Progenitor cell of endocrine pancreas (in vitro differentiated cells): ENCODE measurements at regions not wholly inside any gene's neighbourhood (a gene's known extent, or its start where the extent isn't known, plus 50 kb on each side); places are given as distances from the start of the nearest gene placed in this dataset.

Experiments used
- DNase-seq: peaks from one replicate; pipeline ENCODE4 v3.0.0; 2021; ENCODE audit warnings: low spot score; ENCODE audit not compliant: unreplicated experiment
- H3K27ac Mint-ChIP-seq: 2 replicates; pipeline ENCODE4 v1.8.0; 2021; ENCODE audit warnings: mild to moderate bottlenecking, moderate library complexity, mixed read lengths
- H3K27me3 Mint-ChIP-seq: 2 replicates; pipeline ENCODE4 v1.8.0; 2021; ENCODE audit warnings: mixed read lengths
- H3K36me3 Mint-ChIP-seq: 2 replicates; pipeline ENCODE4 v1.8.0; 2022; ENCODE audit warnings: mixed read lengths; ENCODE audit not compliant: insufficient read depth
- H3K4me1 Mint-ChIP-seq: 2 replicates; pipeline ENCODE4 v1.8.0; 2021; ENCODE audit warnings: low read depth, mixed read lengths
- H3K4me3 Mint-ChIP-seq: 2 replicates; pipeline ENCODE4 v1.8.0; 2021; ENCODE audit warnings: low read depth, mild to moderate bottlenecking, moderate library complexity, mixed read lengths
- H3K9me3 Mint-ChIP-seq: 2 replicates; pipeline ENCODE4 v1.8.0; 2021; ENCODE audit warnings: low read depth, mixed read lengths
- CTCF ChIP-seq: fragments of 200-600 bp; sonication (generic); IDR thresholded peaks from one replicate; pipeline ENCODE4 v1.5.0; 2021; ENCODE audit warnings: antibody characterized with exemption, mild to moderate bottlenecking; ENCODE audit not compliant: unreplicated experiment

GRCh38 chr12:118778077-118778476, 203.3 kb upstream of the SRRM4 start:
- no peaks in the 10 kb centered on the region for H3K4me1 Mint-ChIP-seq
- H3K9me3 Mint-ChIP-seq, result no peaks in the 10 kb centered on the region
- no peak overlapping the region for H3K4me3 Mint-ChIP-seq
- peaks cover 57% of the 10 kb centered on the region for H3K27me3 Mint-ChIP-seq
- DNase-seq, result no peak
- H3K27ac Mint-ChIP-seq, result no peak overlapping the region
- TF ChIP-seq CTCF, result no peak
- no peaks in the 10 kb centered on the region for H3K36me3 Mint-ChIP-seq

- Mint-ChIP-seq H3K4me3 (no peak overlapping the region), H3K4me1 (no peaks in the 10 kb centered on the region), H3K36me3 (no peaks in the 10 kb centered on the region), H3K27me3 (peaks cover 43% of the 10 kb centered on the region), H3K9me3 (no peaks in the 10 kb centered on the region), H3K27ac (no peak overlapping the region)
- TF ChIP-seq CTCF, result no peak
- no peak for DNase-seq
Measured at GRCh38 chr12:118780939-118781338, 200.4 kb upstream of the SRRM4 start.

- no peak overlapping the region for H3K4me3 Mint-ChIP-seq
- no peaks in the 10 kb centered on the region for H3K36me3 Mint-ChIP-seq
- H3K4me1 Mint-ChIP-seq, result no peaks in the 10 kb centered on the region
- TF ChIP-seq CTCF, result no peak
- peaks cover 38% of the 10 kb centered on the region for H3K27me3 Mint-ChIP-seq
- H3K9me3 Mint-ChIP-seq, result no peaks in the 10 kb centered on the region
- H3K27ac Mint-ChIP-seq, result no peak overlapping the region
- DNase-seq, result no peak
Measured at GRCh38 chr12:118781692-118782091, 199.6 kb upstream of the SRRM4 start.

- no peak for DNase-seq
- TF ChIP-seq CTCF, result no peak
- peaks cover 31% of the 10 kb centered on the region for H3K27me3 Mint-ChIP-seq
- no peak overlapping the region for H3K4me3 Mint-ChIP-seq
- no peaks in the 10 kb centered on the region for H3K9me3 Mint-ChIP-seq
- H3K27ac Mint-ChIP-seq, result no peak overlapping the region
- H3K36me3 Mint-ChIP-seq, result no peaks in the 10 kb centered on the region
- H3K4me1 Mint-ChIP-seq, result no peaks in the 10 kb centered on the region
Measured at GRCh38 chr12:118783703-118784102, 197.6 kb upstream of the SRRM4 start.

GRCh38 chr12:118790578-118790977, 190.8 kb upstream of the SRRM4 start:
- H3K4me1 Mint-ChIP-seq, result no peaks in the 10 kb centered on the region
- H3K9me3 Mint-ChIP-seq, result no peaks in the 10 kb centered on the region
- H3K27ac Mint-ChIP-seq, result no peak overlapping the region
- no peaks in the 10 kb centered on the region for H3K36me3 Mint-ChIP-seq
- peaks cover 40% of the 10 kb centered on the region for H3K27me3 Mint-ChIP-seq
- no peak for TF ChIP-seq CTCF
- DNase-seq, result no peak
- no peak overlapping the region for H3K4me3 Mint-ChIP-seq
